IPS-18c (cell line): ENCODE measurements at regions not wholly inside any gene's neighbourhood (a gene's known extent, or its start where the extent isn't known, plus 50 kb on each side); places are given as distances from the start of the nearest gene placed in this dataset.

ENCODE experiments used
- H3K4me3 ChIP-seq: 2 replicates; pipeline ENCODE4 v1.7.0; 2013; ENCODE audit warnings: low read depth, mild to moderate bottlenecking, low read length, moderate library complexity; ENCODE audit not compliant: insufficient read depth
- H3K9me3 ChIP-seq: one replicate; pipeline ENCODE4 v1.6.1; 2013; ENCODE audit warnings: mild to moderate bottlenecking, low read length, moderate library complexity; ENCODE audit not compliant: control insufficient read depth, insufficient read depth

GRCh38 chr10:89921403-89921802 lies 220.0 kb downstream of the KIF20B start:
- H3K4me3 ChIP-seq: no peak overlapping the region
- no peaks in the 10 kb centered on the region for H3K9me3 ChIP-seq

GRCh38 chr10:89923661-89924060 lies 222.3 kb downstream of the KIF20B start:
- H3K4me3 ChIP-seq: no peak overlapping the region
- no peaks in the 10 kb centered on the region for H3K9me3 ChIP-seq

- H3K4me3 ChIP-seq: no peak overlapping the region
- no peaks in the 10 kb centered on the region for H3K9me3 ChIP-seq
These were observed 222.9 kb downstream of the KIF20B start for GRCh38 chr10:89924261-89924660.

- H3K9me3 ChIP-seq: no peaks in the 10 kb centered on the region
- no peak overlapping the region for H3K4me3 ChIP-seq
These were observed 225.3 kb downstream of the KIF20B start for GRCh38 chr10:89926736-89927135.

- no peak overlapping the region for H3K4me3 ChIP-seq
These were observed 228.1 kb downstream of the KIF20B start for GRCh38 chr10:89929282-89930026.

GRCh38 chr10:89937494-89937893 lies 236.1 kb downstream of the KIF20B start:
- peaks cover 5% of the 10 kb centered on the region for H3K9me3 ChIP-seq
- no peak overlapping the region for H3K4me3 ChIP-seq

More at GRCh38 chr10:89929282-89930026, 228.1 kb downstream of the KIF20B start:
- no peaks in the 10 kb centered on the region for H3K9me3 ChIP-seq

- H3K4me3 ChIP-seq: no peak overlapping the region
- peaks cover 5% of the 10 kb centered on the region for H3K9me3 ChIP-seq
These were observed 238.7 kb downstream of the KIF20B start for GRCh38 chr10:89940076-89940475.

- Histone ChIP-seq H3K4me3 (no peak overlapping the region), H3K9me3 (peaks cover 2% of the 10 kb centered on the region)
These were observed 240.8 kb downstream of the KIF20B start for GRCh38 chr10:89942217-89942616.

- Histone ChIP-seq H3K9me3 (no peaks in the 10 kb centered on the region), H3K4me3 (no peak overlapping the region)
These were observed 242.7 kb downstream of the KIF20B start for GRCh38 chr10:89944138-89944537.

- Histone ChIP-seq H3K4me3 (no peak overlapping the region), H3K9me3 (no peaks in the 10 kb centered on the region)
These were observed 244.7 kb downstream of the KIF20B start for GRCh38 chr10:89946106-89946505.

GRCh38 chr10:89949496-89949895 lies 248.1 kb downstream of the KIF20B start:
- no peak overlapping the region for H3K4me3 ChIP-seq
- no peaks in the 10 kb centered on the region for H3K9me3 ChIP-seq

- no peak overlapping the region for H3K4me3 ChIP-seq
These were observed 250.9 kb downstream of the KIF20B start for GRCh38 chr10:89952325-89952724.

GRCh38 chr10:89952751-89953150 lies 251.4 kb downstream of the KIF20B start:
- H3K9me3 ChIP-seq: no peaks in the 10 kb centered on the region

More at GRCh38 chr10:89952325-89952724, 250.9 kb downstream of the KIF20B start:
- H3K9me3 ChIP-seq: no peaks in the 10 kb centered on the region

GRCh38 chr10:89954061-89954460 lies 252.7 kb downstream of the KIF20B start:
- H3K9me3 ChIP-seq: no peaks in the 10 kb centered on the region
- H3K4me3 ChIP-seq: no peak overlapping the region

More at GRCh38 chr10:89952751-89953150, 251.4 kb downstream of the KIF20B start:
- no peak overlapping the region for H3K4me3 ChIP-seq

GRCh38 chr10:89954787-89955566 lies 253.6 kb downstream of the KIF20B start:
- no peak overlapping the region for H3K4me3 ChIP-seq
- no peaks in the 10 kb centered on the region for H3K9me3 ChIP-seq

GRCh38 chr10:89959433-89960110 lies 258.2 kb downstream of the KIF20B start:
- Histone ChIP-seq H3K9me3 (peaks cover 2% of the 10 kb centered on the region), H3K4me3 (no peak overlapping the region)

- Histone ChIP-seq H3K9me3 (peaks cover 2% of the 10 kb centered on the region), H3K4me3 (no peak overlapping the region)
These were observed 262.2 kb downstream of the KIF20B start for GRCh38 chr10:89963451-89964102.
